Activated CD8-positive, alpha-beta memory T cell treated with anti-CD3 and anti-CD28 coated beads, Interleukin-2, amount 10 ng/mL, durations not matched to agents 7 days and 5 days (primary cell): ENCODE measurements at regions not wholly inside any gene's neighbourhood (a gene's known extent, or its start where the extent isn't known, plus 50 kb on each side); places are given as distances from the start of the nearest gene placed in this dataset.

Experiments
- ATAC-seq: fragments of 150-1000 bp; cut with Tn5 transposase; one replicate; pipeline ENCODE4 v1.10.0; 2021; ENCODE audit warnings: moderate library complexity
- CTCF ChIA-PET: fragments of 350-600 bp; sonication (Branson Sonifier 250); formaldehyde crosslinking; loops from one replicate; lab custom pipeline; 2021; ENCODE audit warnings: antibody characterized with exemption; lab: Charles Lee
- DNase-seq: peaks from one replicate; pipeline ENCODE4 v3.0.0-alpha.2; 2020
- H3K27ac Mint-ChIP-seq: one replicate; pipeline ENCODE4 v1.8.0; 2021; ENCODE audit warnings: mild to moderate bottlenecking, mixed read lengths
- H3K27me3 Mint-ChIP-seq: one replicate; pipeline ENCODE4 v1.8.0; 2021; ENCODE audit warnings: mixed read lengths
- H3K36me3 Mint-ChIP-seq: one replicate; pipeline ENCODE4 v1.8.0; 2021; ENCODE audit warnings: mild to moderate bottlenecking, mixed read lengths
- H3K4me1 Mint-ChIP-seq: one replicate; pipeline ENCODE4 v1.8.0; 2021; ENCODE audit warnings: mixed read lengths
- H3K4me3 Mint-ChIP-seq: one replicate; pipeline ENCODE4 v1.8.0; 2021; ENCODE audit warnings: mild to moderate bottlenecking, moderate library complexity, mixed read lengths
- H3K9me3 Mint-ChIP-seq: one replicate; pipeline ENCODE4 v1.8.0; 2022; ENCODE audit warnings: low read depth, mixed read lengths

DNA sequence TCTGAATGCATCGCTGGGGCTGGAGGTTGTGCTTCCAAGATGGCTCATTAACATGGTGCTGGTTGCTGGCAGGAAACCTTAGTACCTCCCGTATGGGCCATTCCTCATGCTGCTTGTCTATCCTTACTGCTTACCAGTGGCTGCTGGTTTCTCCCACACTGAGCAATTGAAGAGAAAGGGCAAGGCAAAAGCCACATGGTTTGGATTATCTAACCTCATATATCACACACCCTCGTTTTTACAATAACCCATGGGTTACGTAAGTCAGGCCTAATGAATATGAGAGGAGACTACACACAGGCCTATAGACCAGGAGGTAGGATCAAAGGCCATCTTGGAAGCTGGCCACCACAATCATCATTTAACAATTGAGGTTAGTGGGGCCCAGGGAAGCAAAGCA, 141.8 kb upstream of the EDNRA start:
- DNase-seq (no peak), ATAC-seq (no peak)
- Mint-ChIP-seq H3K4me3 (no peak overlapping the region), H3K36me3 (no peaks in the 10 kb centered on the region), H3K27ac (no peak overlapping the region), H3K4me1 (no peaks in the 10 kb centered on the region), H3K9me3 (peaks cover 3% of the 10 kb centered on the region), H3K27me3 (no peaks in the 10 kb centered on the region)
- CTCF ChIA-PET = no interaction called here

DNA sequence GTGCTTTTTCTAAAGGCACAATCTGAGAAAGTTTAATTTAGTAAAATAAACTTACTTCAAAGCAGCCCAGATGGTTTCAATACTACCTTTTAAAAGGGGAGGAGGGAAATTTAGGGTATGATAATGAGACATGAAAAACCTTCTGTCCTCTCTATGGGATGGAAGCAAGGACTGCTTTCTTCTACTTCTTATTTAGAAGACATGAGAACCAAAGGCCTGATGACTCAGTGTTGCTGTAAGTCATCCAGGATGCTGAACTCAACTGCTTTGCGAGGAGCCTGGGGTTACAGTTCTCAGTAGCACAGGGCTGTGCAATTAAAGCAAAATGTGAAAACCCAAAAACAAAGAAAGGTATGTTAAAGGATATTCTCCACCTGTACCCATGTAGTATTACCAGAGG, 140.8 kb upstream of the EDNRA start:
- no peaks in the 10 kb centered on the region for H3K4me1 Mint-ChIP-seq
- no peak overlapping the region for H3K27ac Mint-ChIP-seq
- no peaks in the 10 kb centered on the region for H3K27me3 Mint-ChIP-seq
- CTCF ChIA-PET = no interaction called here
- ATAC-seq = no peak
- no peak for DNase-seq
- H3K4me3 Mint-ChIP-seq = no peak overlapping the region
- no peaks in the 10 kb centered on the region for H3K36me3 Mint-ChIP-seq
- H3K9me3 Mint-ChIP-seq = peaks cover 3% of the 10 kb centered on the region

DNA sequence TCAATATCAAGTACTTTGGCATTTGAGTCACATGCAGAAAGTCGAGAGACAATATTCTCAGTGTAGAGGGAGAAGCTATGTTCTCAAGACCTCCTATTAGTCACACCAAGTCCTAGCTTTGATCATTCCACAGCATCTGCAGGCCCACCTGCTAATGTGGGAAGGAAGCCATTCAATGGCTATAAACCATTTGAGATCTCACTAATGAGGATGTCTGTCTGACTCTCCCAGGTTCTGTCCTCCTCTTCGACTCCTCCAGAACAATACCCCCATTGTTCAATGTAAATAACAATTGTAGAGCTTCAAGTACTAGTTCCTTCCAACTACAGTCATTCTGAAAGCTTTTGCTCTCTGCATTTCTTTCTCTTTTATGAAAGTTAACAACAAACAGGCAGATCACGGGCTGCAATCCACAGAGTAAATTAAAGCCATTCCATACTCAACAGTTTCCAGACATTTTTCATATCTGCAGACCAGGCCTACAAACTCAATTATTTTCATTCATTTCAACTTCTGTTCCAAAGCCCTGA, 140.2 kb upstream of the EDNRA start:
- no peak overlapping the region for H3K4me3 Mint-ChIP-seq
- H3K27me3 Mint-ChIP-seq = no peaks in the 10 kb centered on the region
- peaks cover 3% of the 10 kb centered on the region for H3K9me3 Mint-ChIP-seq
- H3K4me1 Mint-ChIP-seq = no peaks in the 10 kb centered on the region
- H3K36me3 Mint-ChIP-seq = no peaks in the 10 kb centered on the region
- ATAC-seq = no peak
- CTCF ChIA-PET = no interaction called here
- no peak overlapping the region for H3K27ac Mint-ChIP-seq
- no peak for DNase-seq

DNA sequence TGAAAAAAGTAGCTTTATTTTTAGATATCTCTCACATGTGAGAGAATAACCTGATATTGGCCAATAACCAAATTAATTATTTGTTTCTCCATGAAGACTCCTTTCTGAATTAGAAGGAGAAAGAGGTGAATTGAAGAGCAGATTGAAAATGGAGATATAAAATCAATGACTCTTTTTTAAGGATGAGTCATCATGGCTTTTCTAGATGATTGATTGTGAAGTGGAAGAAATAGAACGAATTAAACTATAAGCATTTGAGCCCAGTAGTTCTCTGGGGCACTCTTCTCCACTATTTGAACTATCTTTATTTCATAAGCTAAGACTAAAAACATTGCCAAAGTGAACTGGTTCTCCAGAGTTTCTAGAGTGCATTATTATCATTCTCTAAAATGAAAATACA, 137.2 kb upstream of the EDNRA start:
- H3K4me1 Mint-ChIP-seq = no peaks in the 10 kb centered on the region
- ATAC-seq = no peak
- no peaks in the 10 kb centered on the region for H3K27me3 Mint-ChIP-seq
- peaks cover 3% of the 10 kb centered on the region for H3K9me3 Mint-ChIP-seq
- H3K36me3 Mint-ChIP-seq = no peaks in the 10 kb centered on the region
- CTCF ChIA-PET = no interaction called here
- no peak overlapping the region for H3K27ac Mint-ChIP-seq
- DNase-seq = no peak
- no peak overlapping the region for H3K4me3 Mint-ChIP-seq

DNA sequence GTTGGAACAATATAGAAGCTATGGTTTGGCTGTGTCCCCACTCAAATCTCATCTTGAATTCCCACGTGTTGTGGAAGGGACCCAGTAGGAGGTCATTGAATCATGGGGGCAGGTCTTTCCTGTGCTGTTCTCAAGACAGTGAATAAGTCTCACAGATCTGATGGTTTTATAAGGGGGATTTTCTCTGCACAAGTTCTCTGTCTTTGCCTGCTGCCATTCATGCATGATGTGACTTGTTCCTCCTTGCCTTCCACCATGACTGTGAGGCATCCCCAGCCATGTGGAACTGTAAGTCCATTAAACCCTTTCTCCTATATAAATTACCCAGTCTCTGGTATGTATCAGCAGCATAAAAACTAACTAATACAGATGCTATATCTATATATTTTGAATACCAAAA, 135.2 kb upstream of the EDNRA start:
- no peak overlapping the region for H3K4me3 Mint-ChIP-seq
- CTCF ChIA-PET = no interaction called here
- ATAC-seq (no peak), DNase-seq (no peak)
- peaks cover 3% of the 10 kb centered on the region for H3K9me3 Mint-ChIP-seq
- H3K4me1 Mint-ChIP-seq = no peaks in the 10 kb centered on the region
- H3K27ac Mint-ChIP-seq = no peak overlapping the region
- no peaks in the 10 kb centered on the region for H3K36me3 Mint-ChIP-seq
- no peaks in the 10 kb centered on the region for H3K27me3 Mint-ChIP-seq

DNA sequence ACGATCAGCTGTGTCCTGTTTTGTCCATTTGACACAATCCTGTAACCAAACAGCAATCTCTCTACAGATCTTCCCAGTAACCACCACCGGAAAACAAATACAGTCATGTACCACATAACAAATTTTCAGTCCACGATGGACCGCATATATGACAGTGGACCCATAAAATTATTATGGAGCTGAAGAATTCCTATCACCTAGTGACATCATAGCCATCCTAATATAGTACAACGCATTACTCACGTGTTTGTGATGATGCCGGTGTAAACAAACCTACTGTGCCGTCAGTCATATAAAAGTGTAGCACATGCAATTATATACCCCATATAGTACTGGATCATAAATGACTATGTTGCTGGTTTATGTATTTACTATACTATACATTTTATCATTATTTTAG, 133.7 kb upstream of the EDNRA start:
- H3K4me3 Mint-ChIP-seq = no peak overlapping the region
- DNase-seq (no peak), ATAC-seq (no peak)
- CTCF ChIA-PET = no interaction called here
- H3K27ac Mint-ChIP-seq = no peak overlapping the region
- H3K4me1 Mint-ChIP-seq = no peaks in the 10 kb centered on the region
- no peaks in the 10 kb centered on the region for H3K27me3 Mint-ChIP-seq
- H3K36me3 Mint-ChIP-seq = no peaks in the 10 kb centered on the region
- peaks cover 3% of the 10 kb centered on the region for H3K9me3 Mint-ChIP-seq

DNA sequence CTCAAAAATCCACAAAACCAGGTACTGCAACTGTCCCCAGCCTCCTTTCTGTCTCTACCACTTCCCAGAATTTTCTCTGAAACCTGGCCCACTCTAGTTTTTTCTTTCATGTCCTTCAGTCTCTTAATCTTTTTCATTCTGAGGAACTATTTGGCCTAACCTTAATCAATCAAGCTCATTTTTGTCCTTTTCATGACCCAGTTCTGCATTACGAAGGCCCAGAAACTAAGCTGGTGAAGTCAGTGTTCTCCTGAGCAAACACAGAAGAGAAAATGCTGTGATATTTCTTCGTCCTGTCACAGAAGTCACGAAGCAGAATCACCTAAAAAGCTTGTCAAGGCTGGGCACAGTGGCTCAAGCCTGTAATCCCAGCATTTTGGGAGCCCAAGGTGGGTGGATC, 131.7 kb upstream of the EDNRA start:
- Mint-ChIP-seq H3K4me1 (no peaks in the 10 kb centered on the region), H3K9me3 (peaks cover 1% of the 10 kb centered on the region), H3K27me3 (no peaks in the 10 kb centered on the region), H3K27ac (no peak overlapping the region), H3K36me3 (no peaks in the 10 kb centered on the region), H3K4me3 (no peak overlapping the region)
- DNase-seq (no peak), ATAC-seq (no peak)
- CTCF ChIA-PET = no interaction called here

DNA sequence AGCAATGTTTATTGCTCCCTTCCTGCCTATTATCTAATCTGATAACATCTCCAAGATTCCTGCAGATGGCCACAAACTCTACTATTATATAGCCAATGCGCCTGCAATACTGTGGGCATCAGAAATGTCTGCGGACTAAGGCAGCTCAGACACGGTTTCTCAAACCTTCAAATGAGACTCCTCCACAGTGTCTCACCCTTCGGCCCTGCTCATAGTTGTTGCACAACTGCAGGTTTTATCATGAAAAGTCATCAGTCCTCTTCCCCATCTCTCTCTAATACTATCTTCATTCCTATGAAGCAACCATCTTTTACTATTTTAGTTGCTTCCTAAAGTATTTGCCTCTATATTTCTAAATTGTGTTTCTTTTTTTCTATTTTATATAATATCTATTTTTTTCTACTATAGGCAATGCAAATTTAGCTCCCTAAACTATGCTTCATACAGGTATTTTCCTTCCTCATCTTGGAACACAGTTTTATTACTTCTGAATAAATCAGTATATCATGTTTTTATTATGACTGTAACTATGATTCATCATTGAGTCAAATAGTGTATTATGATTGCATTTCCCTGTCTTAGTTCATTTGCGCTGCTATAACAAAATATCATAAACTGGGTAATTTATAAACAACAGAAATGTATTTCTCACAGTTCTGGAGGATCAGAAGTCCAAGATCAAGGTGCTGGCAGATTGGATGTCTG, 129.7 kb upstream of the EDNRA start:
- Mint-ChIP-seq H3K4me3 (no peak overlapping the region), H3K36me3 (no peaks in the 10 kb centered on the region), H3K27ac (no peak overlapping the region), H3K27me3 (no peaks in the 10 kb centered on the region), H3K9me3 (peaks cover 1% of the 10 kb centered on the region), H3K4me1 (no peaks in the 10 kb centered on the region)
- CTCF ChIA-PET = no interaction called here
- DNase-seq (no peak), ATAC-seq (no peak)

DNA sequence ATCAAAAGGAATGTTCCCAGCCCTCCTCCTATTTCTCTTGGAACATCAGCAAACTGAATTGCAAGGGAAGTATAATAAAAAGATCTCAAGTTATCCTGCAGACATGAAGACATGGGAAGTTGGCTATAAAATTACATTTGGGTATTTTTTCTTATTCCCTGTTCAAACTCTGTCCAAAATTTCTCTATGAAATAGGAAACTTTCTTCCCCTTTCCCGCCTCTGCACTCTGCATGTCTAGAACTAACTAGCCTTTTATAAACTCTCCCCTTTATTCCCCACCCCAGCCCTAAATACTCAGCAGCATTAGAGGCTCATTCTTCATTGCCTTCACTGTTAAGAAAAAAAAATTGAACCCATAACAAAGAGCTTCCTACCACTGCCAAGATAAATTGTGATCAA, 126.7 kb upstream of the EDNRA start:
- CTCF ChIA-PET = no interaction called here
- H3K4me1 Mint-ChIP-seq = no peaks in the 10 kb centered on the region
- no peak overlapping the region for H3K27ac Mint-ChIP-seq
- no peak overlapping the region for H3K4me3 Mint-ChIP-seq
- no peak for DNase-seq
- H3K36me3 Mint-ChIP-seq = no peaks in the 10 kb centered on the region
- H3K9me3 Mint-ChIP-seq = peaks cover 1% of the 10 kb centered on the region
- no peaks in the 10 kb centered on the region for H3K27me3 Mint-ChIP-seq
- ATAC-seq = no peak

DNA sequence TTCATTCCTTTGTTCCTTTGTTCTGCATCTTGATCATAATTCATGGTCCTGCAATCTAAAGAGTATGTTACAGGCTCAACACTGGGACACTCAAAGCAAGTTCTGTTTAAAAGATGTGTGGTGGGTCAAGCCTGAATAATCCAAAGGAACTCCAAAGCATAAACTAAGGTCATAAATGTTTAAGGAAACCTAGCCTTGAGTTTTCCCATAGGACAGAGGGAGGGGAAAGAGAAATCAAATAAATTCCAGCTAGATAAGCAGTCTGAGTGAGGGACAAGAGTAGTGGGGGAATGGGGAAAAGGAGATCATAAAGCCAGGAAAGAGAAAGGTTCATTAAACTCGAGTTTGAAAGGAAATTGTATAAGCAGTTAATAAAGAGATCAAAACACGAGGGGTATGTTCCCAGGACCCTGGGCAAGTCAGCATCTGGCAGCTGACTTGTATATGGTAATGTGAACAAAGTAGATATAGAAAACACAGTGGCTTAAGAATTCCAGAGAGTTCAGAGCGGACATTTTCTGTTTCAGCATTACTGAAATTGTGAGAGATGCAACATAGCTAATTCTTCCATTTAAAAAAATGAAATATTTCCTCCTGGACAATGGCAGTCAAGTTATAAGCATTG, 125.8 kb upstream of the EDNRA start:
- H3K4me1 Mint-ChIP-seq = no peaks in the 10 kb centered on the region
- CTCF ChIA-PET = no interaction called here
- no peak overlapping the region for H3K27ac Mint-ChIP-seq
- H3K36me3 Mint-ChIP-seq = no peaks in the 10 kb centered on the region
- H3K27me3 Mint-ChIP-seq = no peaks in the 10 kb centered on the region
- H3K9me3 Mint-ChIP-seq = peaks cover 1% of the 10 kb centered on the region
- no peak for DNase-seq
- no peak for ATAC-seq
- no peak overlapping the region for H3K4me3 Mint-ChIP-seq

DNA sequence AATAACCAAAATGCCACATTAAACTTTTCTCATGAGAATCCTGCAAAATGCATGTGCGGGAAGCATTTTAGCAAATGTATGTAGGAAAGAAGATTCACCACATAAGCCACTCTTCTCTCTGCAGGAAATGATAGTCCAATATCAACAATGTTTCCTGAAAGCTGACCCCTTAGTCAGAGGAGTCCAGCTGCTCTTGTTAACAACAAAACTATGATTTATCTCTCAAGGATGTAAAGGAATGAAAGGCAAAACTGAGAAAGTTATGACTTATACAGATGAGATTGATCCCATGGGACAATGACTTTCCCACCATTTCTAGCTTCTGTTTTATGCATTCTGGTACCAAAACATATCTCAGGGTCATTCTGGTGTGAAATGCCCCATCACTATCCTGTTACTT, 125.0 kb upstream of the EDNRA start:
- CTCF ChIA-PET = no interaction called here
- H3K27me3 Mint-ChIP-seq = no peaks in the 10 kb centered on the region
- no peak overlapping the region for H3K27ac Mint-ChIP-seq
- no peak overlapping the region for H3K4me3 Mint-ChIP-seq
- DNase-seq = no peak
- no peak for ATAC-seq
- no peaks in the 10 kb centered on the region for H3K4me1 Mint-ChIP-seq
- H3K9me3 Mint-ChIP-seq = peaks cover 1% of the 10 kb centered on the region
- H3K36me3 Mint-ChIP-seq = no peaks in the 10 kb centered on the region

DNA sequence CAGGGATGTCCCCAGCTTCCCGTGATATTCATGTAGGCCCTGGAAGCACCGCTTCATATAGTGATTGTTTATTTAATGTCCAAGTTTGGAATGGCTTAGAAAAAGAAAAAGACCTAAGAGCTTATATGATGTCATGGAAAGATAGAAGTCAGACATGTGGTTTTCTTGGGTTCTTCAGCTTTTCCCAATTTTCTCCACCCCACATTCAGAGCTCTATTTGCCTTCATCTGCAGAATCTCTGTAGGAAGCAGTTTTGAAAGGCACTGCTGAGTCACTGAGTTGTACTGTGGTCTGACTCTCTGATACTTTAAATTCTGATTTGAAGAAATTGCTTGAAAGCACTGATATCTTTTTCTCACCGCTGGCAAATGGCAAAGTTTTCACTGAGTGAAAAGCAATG, 120.6 kb upstream of the EDNRA start:
- no peaks in the 10 kb centered on the region for H3K4me1 Mint-ChIP-seq
- CTCF ChIA-PET = no interaction called here
- ATAC-seq = no peak

DNA sequence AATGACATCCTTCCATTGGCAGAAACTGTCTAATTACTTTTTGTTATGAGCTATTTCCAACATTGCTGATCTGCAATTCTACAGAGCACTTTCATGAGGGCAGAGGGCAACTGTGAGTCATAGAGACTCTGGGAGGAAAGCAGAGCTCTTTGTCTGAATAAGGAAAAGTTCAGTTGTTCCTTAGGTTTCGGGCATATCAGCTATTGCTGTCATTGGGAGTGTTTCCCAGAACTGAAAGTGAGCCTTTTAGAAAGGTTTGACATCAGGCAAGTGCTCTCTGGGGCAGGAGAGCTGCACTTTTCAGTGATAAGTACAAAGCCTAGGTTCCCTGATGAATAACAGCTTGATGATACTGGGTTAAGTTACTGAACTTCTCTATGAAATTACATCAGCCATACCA, 119.2 kb upstream of the EDNRA start:
- Mint-ChIP-seq H3K36me3 (no peaks in the 10 kb centered on the region), H3K4me1 (no peaks in the 10 kb centered on the region), H3K27ac (no peak overlapping the region), H3K4me3 (no peak overlapping the region), H3K9me3 (peaks cover 2% of the 10 kb centered on the region), H3K27me3 (no peaks in the 10 kb centered on the region)
- CTCF ChIA-PET = no interaction called here
- no peak for DNase-seq
- no peak for ATAC-seq

More for the DNA sequence above, 120.6 kb upstream of the EDNRA start:
- Mint-ChIP-seq H3K27ac (no peak overlapping the region), H3K27me3 (no peaks in the 10 kb centered on the region), H3K9me3 (peaks cover 2% of the 10 kb centered on the region), H3K36me3 (no peaks in the 10 kb centered on the region), H3K4me3 (no peak overlapping the region)
- no peak for DNase-seq

DNA sequence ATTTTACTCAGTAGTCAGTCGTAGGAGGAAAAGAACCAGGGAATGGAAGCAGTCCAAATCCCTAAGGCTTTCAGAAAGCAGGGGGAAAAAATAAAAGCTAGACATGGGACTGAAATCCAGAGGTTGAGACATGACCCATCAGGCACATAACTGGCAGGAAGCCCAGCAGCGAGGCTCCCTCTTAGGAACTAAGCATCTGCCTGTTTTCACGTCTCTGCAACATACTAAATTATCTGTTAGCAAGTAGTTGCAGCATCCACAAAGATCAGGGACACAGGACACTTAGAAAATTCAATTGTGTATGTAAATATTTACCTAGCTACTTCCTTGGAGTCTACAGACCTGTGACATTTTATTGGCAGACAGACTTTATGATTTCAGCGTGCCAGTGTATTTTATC, 118.0 kb upstream of the EDNRA start:
- Mint-ChIP-seq H3K27me3 (no peaks in the 10 kb centered on the region), H3K4me1 (no peaks in the 10 kb centered on the region)

More for the DNA sequence above, 118.0 kb upstream of the EDNRA start:
- peaks cover 2% of the 10 kb centered on the region for H3K9me3 Mint-ChIP-seq
- no peaks in the 10 kb centered on the region for H3K36me3 Mint-ChIP-seq
- no peak for ATAC-seq
- CTCF ChIA-PET = no interaction called here
- no peak overlapping the region for H3K4me3 Mint-ChIP-seq
- no peak for DNase-seq
- no peak overlapping the region for H3K27ac Mint-ChIP-seq
